Upper lobe of left lung (tissue), 6 donors: ENCODE measurements at regions not wholly inside any gene's neighbourhood (a gene's known extent, or its start where the extent isn't known, plus 50 kb on each side); places are given as distances from the start of the nearest gene placed in this dataset.

ENCODE experiments used
- ATAC-seq, 2 donors: fragments of 200-7000 bp; cut with Tn5 transposase; one replicate each; pipeline ENCODE4 v1.9.1; 2022; ENCODE audit warnings: mild to moderate bottlenecking in 2 of 2, moderate library complexity in 2 of 2; ENCODE audit not compliant: low FRiP score in 2 of 2
- DNase-seq, 2 donors: peaks; one replicate each; pipeline ENCODE4 v3.0.0-alpha.2; 2019 to 2020
- H3K27ac ChIP-seq, 4 donors: fragments of 200-600 bp; sonication (generic); one replicate each; pipeline ENCODE4 v1.5.1; 2016 to 2019
- H3K27me3 ChIP-seq, 4 donors: fragments of 200-600 bp; sonication (generic); one replicate each; pipeline ENCODE4 v1.5.1; 2017 to 2019
- H3K36me3 ChIP-seq, 4 donors: fragments of 200-600 bp; sonication (generic); one replicate each; pipeline ENCODE4 v1.5.1; 2016 to 2019
- H3K4me1 ChIP-seq, 4 donors: fragments of 200-600 bp; sonication (generic); one replicate each; pipeline ENCODE4 v1.5.1; 2018 to 2019
- H3K4me3 ChIP-seq, 4 donors: fragments of 200-600 bp; sonication (generic); one replicate each; pipeline ENCODE4 v1.5.1; 2017 to 2019; ENCODE audit warnings: mild to moderate bottlenecking in 2 of 4, moderate library complexity in 1 of 4
- H3K9me3 ChIP-seq, 4 donors: fragments of 200-600 bp; sonication (generic); one replicate each; pipeline ENCODE4 v1.5.1; 2018 to 2019
- EP300 ChIP-seq, 4 donors: sonication (generic); formaldehyde crosslinking; IDR thresholded peaks; one replicate each; pipeline ENCODE4 v1.5.1; 2017; ENCODE audit warnings: antibody characterized with exemption in 4 of 4, control low read depth in 2 of 4
- POLR2A ChIP-seq, 4 donors: fragments of 450-650 bp; IDR thresholded peaks; one replicate each; pipeline ENCODE4 v1.5.1; 2016 to 2017; ENCODE audit warnings: antibody characterized with exemption in 4 of 4, mild to moderate bottlenecking in 2 of 4
- POLR2AphosphoS5 ChIP-seq, 2 donors: sonication (generic); formaldehyde crosslinking; IDR thresholded peaks; one replicate each; pipeline ENCODE4 v1.5.1; 2017; ENCODE audit warnings: antibody characterized with exemption in 2 of 2
- WGBS, 2 donors: methylation state at CpG; one replicate each; pipeline ENCODE4 v1.1.5; 2017 to 2018; 5-methylcytosine and 5-hydroxymethylcytosine counted together
- TF ChIP-seq, protein P1 (sequence below), 6 experiments: fragments of 450-650 bp in 4 of 6; fragments of 200-600 bp in 2 of 6; sonication (generic) in 2 of 6; IDR thresholded peaks; one replicate each; pipeline ENCODE4 v1.5.1; 2016 to 2019; ENCODE audit warnings: antibody characterized with exemption in 6 of 6
- donor health status: DM: no; HTN: no; CAD: no; lungs with moderate emphysema.
- donor health status: DM: no; HTN: yes; CAD: no; lungs with severe emphysema.

DNA sequence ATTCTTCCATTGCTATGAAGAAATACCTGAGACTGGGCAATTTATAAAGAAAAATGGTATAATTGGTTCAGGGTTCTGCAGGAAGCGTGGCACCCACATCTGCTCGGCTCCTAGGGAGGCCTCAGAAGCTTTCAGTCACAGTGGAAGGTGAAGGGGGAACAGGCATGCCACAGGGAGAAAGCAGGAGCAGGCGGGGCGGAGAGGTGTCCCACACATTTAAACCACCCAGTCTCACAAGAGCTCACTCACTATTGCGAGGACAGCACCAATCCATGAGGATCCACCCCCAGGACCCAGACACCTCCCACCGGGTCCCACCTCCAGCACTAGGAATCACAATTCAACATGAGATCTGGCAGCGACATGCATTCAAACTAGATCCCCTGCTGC, 56.0 kb upstream of the C14orf180 start:
- Histone ChIP-seq H3K4me3 (no peak overlapping the region), H3K4me1 (no peaks in the 10 kb centered on the region), H3K27ac (no peak overlapping the region), H3K36me3 (no peaks in the 10 kb centered on the region), H3K9me3 (peaks cover 0 to 4% (median 0%) of the 10 kb centered on the region in 4 donors), H3K27me3 (no peaks in the 10 kb centered on the region)
- ATAC-seq (no peak), DNase-seq (no peak)
- TF ChIP-seq POLR2A (IDR thresholded peaks at IDR 0.05) (no peak), EP300 (IDR thresholded peaks at IDR 0.05) (no peak), POLR2AphosphoS5 (IDR thresholded peaks at IDR 0.05) (no peak)
- TF ChIP-seq, protein P1, sequence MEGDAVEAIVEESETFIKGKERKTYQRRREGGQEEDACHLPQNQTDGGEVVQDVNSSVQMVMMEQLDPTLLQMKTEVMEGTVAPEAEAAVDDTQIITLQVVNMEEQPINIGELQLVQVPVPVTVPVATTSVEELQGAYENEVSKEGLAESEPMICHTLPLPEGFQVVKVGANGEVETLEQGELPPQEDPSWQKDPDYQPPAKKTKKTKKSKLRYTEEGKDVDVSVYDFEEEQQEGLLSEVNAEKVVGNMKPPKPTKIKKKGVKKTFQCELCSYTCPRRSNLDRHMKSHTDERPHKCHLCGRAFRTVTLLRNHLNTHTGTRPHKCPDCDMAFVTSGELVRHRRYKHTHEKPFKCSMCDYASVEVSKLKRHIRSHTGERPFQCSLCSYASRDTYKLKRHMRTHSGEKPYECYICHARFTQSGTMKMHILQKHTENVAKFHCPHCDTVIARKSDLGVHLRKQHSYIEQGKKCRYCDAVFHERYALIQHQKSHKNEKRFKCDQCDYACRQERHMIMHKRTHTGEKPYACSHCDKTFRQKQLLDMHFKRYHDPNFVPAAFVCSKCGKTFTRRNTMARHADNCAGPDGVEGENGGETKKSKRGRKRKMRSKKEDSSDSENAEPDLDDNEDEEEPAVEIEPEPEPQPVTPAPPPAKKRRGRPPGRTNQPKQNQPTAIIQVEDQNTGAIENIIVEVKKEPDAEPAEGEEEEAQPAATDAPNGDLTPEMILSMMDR (IDR thresholded peaks at IDR 0.05): no peak
- 89 to 91% methylated on average over 5 to 7 of the region's 7 CpGs for WGBS, 2 donors

DNA sequence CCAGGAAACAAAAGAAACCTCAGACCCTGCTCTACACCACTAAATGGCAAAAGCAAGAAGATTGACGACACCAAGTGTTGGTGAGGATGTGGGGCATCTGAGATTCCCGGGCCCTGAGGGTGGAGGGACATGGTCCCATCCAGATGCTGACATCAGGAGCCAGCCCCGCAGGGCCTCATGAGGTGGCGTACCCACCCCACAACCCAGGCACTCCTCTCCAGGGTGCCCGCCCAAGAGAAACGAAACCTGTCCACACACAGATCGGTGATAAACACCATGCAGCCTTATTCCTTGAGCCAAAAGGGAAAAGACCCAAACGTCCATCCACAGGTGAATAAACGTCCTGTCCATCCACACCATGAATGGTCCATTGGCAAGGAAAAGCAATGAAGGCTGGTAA, 54.8 kb upstream of the C14orf180 start:
- DNase-seq (peak in 1 of 2 donors; percentile 18), ATAC-seq (no peak)
- no peaks in the 10 kb centered on the region for H3K36me3 ChIP-seq
- peaks cover 0 to 7% (median 0%) of the 10 kb centered on the region in 4 donors for H3K9me3 ChIP-seq
- no peaks in the 10 kb centered on the region for H3K27me3 ChIP-seq
- H3K27ac ChIP-seq: no peak overlapping the region
- H3K4me3 ChIP-seq: no peak overlapping the region
- TF ChIP-seq POLR2A (IDR thresholded peaks at IDR 0.05) (no peak), EP300 (IDR thresholded peaks at IDR 0.05) (no peak), POLR2AphosphoS5 (IDR thresholded peaks at IDR 0.05) (no peak)
- TF ChIP-seq, protein P1 (IDR thresholded peaks at IDR 0.05): no peak
- H3K4me1 ChIP-seq: no peaks in the 10 kb centered on the region
- 66 to 80% methylated on average over 9 of the region's 9 CpGs for WGBS, 2 donors

DNA sequence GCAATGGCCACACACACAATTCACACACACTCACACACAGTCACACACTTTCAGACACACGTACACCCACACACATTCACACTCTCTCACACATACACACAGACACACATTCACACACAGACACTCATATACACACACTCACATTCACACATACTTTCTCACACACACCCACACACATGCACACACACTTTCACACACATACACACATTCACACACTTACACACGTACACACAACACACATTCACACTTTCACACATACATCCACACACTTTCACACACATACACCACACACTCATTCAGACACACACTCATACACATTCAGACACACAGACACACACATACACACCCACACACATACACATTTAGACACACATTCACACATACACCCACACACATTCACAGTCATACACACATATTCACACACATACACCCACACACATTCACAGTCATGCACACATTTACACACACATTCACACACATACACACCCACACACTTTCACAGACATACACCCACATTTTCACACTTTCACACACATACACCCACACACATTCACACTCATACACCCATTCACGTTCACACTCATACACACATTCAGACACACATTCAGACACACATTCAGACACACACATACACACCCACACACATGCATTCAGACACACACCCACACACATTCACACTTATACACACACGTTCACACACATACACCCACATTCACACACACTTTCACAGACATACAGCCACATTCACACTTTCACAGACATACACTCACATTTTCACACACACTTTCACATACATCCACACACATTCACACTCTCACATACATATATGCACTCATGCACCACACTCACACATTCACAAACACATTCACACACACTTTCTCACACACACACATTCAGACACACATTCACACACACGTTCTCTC, 52.6 kb upstream of the C14orf180 start:
- ATAC-seq: no peak
- 66 to 74% methylated on average over 5 of the region's 5 CpGs for WGBS, 2 donors
- Histone ChIP-seq H3K27ac (no peak overlapping the region), H3K27me3 (no peaks in the 10 kb centered on the region), H3K9me3 (peaks cover 0 to 7% (median 0%) of the 10 kb centered on the region in 4 donors), H3K36me3 (no peaks in the 10 kb centered on the region), H3K4me3 (no peak overlapping the region), H3K4me1 (no peaks in the 10 kb centered on the region)
- no peak for TF ChIP-seq POLR2AphosphoS5 (IDR thresholded peaks at IDR 0.05)
- DNase-seq: no peak

DNA sequence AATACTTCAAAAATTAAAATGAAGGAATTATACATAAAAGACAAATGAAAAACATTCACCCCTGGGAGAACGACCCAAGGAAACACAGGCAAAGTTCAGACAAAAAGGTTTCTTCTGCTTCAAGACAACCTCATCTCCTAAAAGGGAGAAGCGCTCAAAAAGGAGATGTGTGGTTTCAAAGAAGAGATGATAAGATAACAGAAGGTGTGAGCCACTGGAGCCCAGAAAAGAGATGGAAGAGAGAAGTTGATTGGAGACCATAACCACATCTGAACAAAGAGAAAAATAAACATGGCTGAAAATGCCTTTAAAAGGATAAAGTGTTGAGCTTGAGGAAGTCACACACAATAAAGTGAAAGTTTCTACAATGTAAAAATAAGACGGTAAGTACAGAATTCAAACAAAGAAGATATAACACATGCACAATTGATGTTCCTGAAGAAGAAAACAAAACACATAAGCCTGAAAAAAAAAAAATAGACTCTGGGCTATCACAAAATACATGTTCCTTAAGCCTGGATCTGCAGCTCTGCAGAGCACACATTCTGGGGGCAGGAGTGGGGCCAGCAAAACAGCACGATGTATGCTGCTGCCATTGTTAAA, 51.6 kb upstream of the C14orf180 start:
- Histone ChIP-seq H3K27ac (no peak overlapping the region), H3K27me3 (no peaks in the 10 kb centered on the region), H3K9me3 (peaks cover 0 to 7% (median 0%) of the 10 kb centered on the region in 4 donors), H3K4me3 (no peak overlapping the region), H3K36me3 (no peaks in the 10 kb centered on the region), H3K4me1 (no peaks in the 10 kb centered on the region)
- WGBS, 2 donors: 89 to 92% methylated on average over 4 of the region's 4 CpGs
- DNase-seq (no peak), ATAC-seq (no peak)
- TF ChIP-seq POLR2A (IDR thresholded peaks at IDR 0.05): no peak
- no peak for TF ChIP-seq EP300 (IDR thresholded peaks at IDR 0.05)
- TF ChIP-seq, protein P1 (IDR thresholded peaks at IDR 0.05): no peak
- no peak for TF ChIP-seq POLR2AphosphoS5 (IDR thresholded peaks at IDR 0.05)

DNA sequence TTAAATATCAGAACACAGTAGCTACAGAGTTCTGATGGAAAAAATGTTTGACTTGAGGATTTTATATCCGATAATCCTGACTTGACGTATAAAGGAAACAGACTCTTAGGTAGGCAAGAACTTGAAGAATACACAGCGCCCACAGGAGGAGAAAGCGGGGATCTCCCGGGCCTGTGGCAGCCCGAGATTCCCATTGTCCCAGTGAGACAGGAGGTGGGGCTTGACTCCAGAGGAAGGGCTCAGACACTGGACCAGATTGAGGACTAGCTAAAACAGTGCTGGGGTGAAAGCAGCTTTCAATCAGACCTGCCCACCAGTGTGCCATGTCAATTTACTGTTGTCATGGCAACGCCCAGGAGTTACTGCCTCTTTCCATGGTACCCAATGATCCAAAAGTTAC, 51.1 kb upstream of the C14orf180 start:
- no peak overlapping the region for H3K4me3 ChIP-seq
- no peaks in the 10 kb centered on the region for H3K36me3 ChIP-seq
- TF ChIP-seq, protein P1 (IDR thresholded peaks at IDR 0.05): no peak
- TF ChIP-seq EP300 (IDR thresholded peaks at IDR 0.05): no peak
- no peak for TF ChIP-seq POLR2A (IDR thresholded peaks at IDR 0.05)
- TF ChIP-seq POLR2AphosphoS5 (IDR thresholded peaks at IDR 0.05): no peak
- WGBS, 2 donors: 83 to 91% methylated on average over 7 of the region's 7 CpGs
- H3K9me3 ChIP-seq: peaks cover 0 to 7% (median 0%) of the 10 kb centered on the region in 4 donors
- H3K27me3 ChIP-seq: no peaks in the 10 kb centered on the region
- no peak overlapping the region for H3K27ac ChIP-seq
- no peaks in the 10 kb centered on the region for H3K4me1 ChIP-seq
- peak in 1 of 2 donors; percentile 4 for DNase-seq
- ATAC-seq: no peak
